Left renal cortex interstitium (tissue), 4 donors: ENCODE measurements at regions not wholly inside any gene's neighbourhood (a gene's known extent, or its start where the extent isn't known, plus 50 kb on each side); places are given as distances from the start of the nearest gene placed in this dataset.

ENCODE experiments used
- DNase-seq, 4 donors: peaks; one replicate each; pipeline ENCODE4 v3.0.0-alpha.2; 2013; ENCODE audit warnings: low read depth in 4 of 4, low spot score in 2 of 4, missing footprints in 1 of 4

DNA sequence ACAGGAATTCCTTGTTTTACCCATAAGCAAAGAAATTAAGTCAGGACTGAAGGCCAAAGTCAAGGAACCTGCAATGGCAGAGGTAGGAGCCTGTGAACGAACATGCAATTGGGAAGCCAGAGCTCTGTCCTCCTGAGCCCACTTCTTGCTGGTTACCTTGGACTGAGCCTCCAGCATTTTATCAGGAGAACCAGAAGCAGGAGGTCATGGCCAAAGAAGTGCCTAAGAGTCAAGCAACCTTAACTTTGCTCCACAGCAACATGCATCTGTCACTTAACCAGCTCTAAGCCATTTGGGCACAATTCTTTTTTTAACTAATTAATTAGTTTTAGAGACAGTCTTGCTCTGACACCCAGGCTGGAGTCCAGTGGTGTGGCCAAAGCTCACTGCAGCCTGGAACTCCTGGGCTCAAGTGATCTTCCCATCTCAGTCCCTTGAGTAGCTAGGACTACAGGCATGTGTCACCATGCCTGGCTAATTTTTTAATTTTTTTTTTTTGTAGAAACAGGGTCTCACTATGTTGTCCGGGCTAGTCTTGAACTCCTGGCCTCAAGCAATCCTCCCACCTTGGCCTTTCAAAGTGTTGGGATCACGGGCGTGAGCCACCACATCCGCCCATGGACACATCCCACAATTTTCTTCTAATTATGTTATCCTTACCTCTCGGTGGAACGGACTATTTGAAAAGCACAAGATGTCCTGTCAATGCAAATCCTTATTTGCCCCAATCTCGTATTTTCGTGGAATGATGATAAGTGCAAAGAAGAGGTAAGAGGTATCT, 334.2 kb downstream of the CD83 start:
- DNase-seq: no peak

DNA sequence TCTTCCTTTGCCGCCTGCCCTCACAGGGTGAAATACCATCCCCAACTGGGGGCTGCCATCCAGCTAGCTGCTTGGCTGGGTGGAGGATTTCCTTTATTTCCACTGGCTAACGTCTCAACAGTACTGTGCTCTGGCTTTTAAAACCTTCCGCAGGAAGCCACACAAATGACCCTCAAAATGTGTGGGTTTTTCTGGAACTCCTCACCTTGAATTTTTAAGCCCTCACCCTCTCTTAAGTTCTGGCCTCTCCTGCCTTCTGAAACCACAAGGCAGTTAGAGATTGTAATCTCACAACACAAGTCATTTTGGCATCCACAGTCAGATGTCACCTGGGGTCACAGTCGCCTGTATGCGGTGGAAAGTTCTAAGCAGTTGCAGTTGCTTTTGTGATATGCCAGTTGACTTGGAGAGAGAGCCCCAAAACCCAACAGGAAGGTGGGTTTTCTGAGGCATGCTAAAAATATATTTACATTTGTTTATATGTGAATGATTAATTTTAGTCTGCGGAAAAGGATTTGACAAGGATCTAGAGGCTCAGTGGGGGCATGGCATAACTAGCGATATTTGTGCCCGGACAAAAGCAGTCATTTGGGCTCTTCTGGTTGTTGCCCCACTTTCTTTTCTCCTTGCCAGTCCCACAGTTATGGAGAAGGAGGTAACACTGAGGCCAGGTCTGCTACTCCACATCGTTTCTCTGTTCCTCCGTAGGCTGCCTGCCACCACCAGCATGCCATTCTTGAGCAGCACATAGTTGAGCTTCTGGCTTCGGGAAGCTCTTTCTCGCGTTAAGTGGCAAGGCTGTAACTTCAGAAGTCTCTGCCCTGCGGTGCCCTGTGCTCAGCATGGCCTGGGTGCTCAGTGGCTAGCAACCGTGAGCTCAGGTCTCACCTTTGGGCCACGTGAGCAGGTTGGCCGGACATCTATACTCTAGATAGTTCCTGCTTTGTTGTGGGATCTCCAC, 335.3 kb downstream of the CD83 start:
- DNase-seq: no peak

GRCh38 chr6:14453712-14454472, 336.3 kb downstream of the CD83 start:
- no peak for DNase-seq

GRCh38 chr6:14454473-14454775, 336.9 kb downstream of the CD83 start:
- no peak for DNase-seq

GRCh38 chr6:14455427-14455826, 337.9 kb downstream of the CD83 start:
- no peak for DNase-seq

DNA sequence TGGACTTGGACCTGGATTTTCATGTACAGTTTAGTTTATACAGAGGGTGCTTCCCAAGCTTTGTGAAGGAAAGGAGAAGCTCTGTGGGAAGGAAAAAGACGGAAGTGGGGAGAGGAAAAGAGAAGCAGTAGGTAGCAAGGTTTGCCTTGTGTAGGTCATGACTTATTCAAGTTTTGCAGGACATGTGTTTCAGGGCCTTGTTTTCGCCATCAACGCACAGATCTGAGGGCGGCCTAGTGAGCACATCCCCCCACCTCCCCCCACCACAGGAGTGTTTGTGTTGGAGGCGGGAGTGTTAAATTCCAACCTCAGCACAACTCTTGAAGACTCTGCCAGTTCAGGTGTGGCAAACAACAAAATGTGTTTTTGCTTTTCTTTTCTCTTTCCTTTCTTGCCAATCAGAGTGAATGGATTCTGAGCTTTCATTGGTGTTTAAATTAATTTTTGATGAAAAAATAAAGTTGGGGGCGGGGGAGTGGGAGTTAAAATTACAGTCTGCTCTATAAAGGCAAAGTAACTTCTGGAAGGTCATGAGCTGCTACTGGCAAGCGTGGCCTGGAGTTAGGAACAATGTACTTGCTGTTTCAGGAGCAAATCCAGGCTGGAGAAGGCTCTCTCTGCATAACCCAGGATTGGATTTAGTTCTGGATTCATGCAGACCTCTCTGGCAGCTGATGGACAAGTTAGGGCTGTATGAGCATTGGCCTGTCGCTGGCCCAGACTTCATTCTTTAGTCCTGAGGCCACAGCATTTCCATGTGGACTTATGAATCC, 338.5 kb downstream of the CD83 start:
- no peak for DNase-seq

DNA sequence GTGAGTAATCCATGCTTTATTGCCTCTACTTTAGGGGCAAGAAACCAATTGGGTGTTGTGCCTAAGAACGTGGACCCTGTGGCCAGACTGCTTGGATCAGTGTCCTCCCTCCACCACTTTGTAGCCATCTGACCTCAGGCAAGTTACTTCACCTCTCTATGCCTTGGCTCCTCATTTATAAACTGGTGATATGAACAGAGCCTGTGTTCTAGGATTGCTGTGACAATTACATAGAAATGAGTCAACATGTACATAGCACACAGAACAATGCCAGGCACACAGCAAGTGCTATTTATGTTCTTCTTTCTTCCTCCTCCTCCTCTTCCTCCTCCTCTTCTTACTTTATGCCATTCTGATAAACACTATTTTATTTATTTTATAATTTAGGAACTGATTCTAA, 339.4 kb downstream of the CD83 start:
- no peak for DNase-seq

GRCh38 chr6:14458669-14459266, 341.2 kb downstream of the CD83 start:
- no peak for DNase-seq

GRCh38 chr6:14459315-14459714, 341.7 kb downstream of the CD83 start:
- no peak for DNase-seq

DNA sequence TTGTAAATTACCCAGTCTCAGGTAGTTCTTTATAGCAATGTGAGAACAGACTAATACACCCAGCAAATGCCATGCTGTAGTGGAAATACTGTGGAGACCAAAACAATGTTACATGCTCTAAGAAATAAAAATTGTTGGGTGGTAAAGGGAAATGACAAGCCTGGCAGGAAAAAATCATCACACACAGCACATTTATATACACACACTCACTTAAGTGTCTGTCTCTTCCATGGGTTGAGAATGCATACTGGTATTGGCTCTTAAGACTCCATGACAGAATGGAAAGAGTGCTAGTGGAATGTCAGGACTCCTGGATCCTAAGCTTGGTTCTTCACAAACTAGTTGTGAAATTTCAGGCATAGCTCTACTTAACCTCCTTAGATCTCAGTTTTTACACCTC, 343.0 kb downstream of the CD83 start:
- no peak for DNase-seq

DNA sequence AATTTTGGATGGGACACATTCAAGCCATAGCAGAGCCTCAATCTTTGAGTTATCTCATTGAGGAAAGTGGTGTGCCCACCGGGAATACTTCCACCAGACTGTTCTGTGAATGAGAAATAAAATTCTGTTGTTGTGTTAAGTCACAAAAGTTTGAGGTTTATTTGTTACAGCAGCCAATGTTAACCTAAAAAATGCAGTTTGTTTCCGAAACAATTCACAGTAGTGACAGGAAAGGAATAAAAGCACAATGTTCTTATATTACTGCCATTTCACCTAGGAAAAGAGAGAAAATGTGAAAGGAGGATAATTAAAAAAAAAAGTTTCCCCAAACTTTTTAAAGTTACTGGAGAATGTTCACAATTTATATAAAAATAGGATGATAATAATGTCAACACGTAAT, 344.6 kb downstream of the CD83 start:
- no peak for DNase-seq

- no peak for DNase-seq
These were observed 345.0 kb downstream of the CD83 start for GRCh38 chr6:14462566-14462965.

- no peak for DNase-seq
These were observed 345.5 kb downstream of the CD83 start for GRCh38 chr6:14463110-14463509.

DNA sequence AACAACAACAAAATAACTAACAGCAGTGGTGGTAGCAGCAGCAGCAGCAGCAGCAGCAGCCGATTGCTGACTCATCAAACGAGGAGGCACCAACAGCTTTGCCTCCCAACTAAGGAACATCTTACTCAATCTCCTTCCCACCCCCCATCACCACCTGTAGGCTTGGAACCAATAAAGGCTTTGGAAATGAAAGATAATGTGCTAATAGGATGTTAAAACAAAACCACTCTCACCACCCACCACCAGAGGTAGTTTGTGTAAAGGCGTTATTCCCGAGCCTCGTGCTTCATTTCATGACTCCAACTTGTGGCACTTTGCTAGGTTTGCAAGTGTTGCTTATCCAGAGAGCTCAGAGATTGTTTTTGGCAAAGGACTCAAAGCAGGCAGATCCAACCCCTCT, 346.5 kb downstream of the CD83 start:
- DNase-seq: no peak

DNA sequence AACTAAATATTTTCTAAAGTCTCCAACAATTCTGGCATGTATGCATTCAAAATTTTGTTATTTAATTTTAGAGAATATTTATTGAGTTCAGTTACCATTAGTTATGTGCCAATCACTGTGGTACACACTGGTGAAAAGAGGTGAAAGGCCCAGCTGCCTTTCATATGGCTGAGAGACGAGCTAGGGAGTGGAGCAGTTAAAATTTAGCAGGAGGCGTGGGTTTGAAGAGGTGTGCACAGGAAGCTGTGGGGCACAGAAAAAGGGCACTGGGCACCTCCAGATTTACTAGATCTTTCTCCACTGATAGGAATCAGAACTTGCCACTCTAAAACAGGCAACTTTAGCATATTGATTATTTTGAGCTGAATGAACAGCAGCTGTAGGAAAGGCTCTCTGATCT, 347.1 kb downstream of the CD83 start:
- no peak for DNase-seq

DNA sequence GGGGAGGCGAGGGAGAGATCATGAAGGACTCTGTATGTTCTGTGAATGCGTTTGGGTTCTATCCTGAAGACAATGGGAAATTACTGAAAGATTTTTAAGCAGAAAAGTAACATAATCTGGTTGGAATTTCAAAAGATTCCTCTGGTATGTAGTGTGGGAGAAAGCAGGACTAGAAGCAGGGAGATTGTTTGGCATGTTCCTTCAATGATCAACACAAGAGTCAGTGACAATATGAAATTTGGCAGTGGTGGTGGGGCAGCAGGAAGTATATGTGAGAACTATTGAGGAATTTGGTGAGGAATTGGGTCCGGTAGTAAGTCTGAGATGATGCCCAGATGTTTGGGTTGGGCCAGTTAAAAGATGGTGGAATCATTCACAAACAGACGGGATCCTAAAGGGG, 348.7 kb downstream of the CD83 start:
- no peak for DNase-seq

GRCh38 chr6:14467591-14467990, 350.0 kb downstream of the CD83 start:
- DNase-seq: no peak

DNA sequence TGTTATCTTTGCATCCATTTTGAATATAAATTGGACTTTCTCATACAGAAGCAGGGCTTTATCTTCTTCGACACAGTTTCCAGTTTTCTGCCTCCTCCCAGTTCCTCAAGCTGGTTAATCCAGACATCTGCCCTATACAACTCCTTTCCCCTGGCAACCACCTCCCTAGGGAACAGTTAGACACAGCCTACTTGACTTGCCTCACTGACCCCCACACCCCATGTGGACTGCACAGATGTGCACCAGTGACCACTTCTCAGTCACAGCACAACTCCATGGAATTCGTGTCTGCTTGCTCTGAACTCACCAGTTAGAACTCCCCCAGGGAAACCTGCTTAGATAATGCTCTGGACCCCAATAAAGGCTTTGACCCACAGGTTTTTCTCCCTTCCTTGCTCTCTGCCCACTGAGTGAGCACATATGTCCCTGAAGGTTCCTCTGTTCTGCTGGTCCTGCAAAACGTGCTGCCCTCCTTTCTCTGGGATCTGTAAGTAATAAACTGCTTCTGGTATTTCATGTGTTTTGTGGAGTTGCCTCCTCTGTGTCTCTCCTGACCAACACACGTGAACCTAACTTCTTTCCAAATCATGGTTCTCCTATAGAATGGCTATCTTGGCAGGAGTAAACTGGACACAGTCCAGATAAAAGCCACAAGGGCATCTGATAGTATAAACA, 351.2 kb downstream of the CD83 start:
- DNase-seq: no peak

DNA sequence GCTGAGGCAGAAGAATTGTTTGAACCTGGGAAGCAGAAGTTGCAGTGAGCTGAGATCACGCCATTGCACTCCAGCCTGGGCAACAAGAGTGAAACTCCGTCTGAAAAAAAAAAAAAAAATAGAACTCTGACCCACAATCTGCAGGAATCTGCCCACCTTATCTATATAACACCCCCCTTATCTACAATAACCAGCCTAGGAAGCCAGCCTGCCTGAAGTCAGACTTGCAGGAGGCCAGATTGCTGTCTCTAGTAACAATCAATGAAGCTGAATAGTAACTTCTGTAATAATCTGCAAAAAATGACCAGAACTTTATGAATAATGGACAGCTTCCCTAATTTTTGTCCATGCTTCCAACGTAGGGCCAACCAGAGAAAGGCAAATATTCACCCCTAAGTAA, 352.5 kb downstream of the CD83 start:
- no peak for DNase-seq

DNA sequence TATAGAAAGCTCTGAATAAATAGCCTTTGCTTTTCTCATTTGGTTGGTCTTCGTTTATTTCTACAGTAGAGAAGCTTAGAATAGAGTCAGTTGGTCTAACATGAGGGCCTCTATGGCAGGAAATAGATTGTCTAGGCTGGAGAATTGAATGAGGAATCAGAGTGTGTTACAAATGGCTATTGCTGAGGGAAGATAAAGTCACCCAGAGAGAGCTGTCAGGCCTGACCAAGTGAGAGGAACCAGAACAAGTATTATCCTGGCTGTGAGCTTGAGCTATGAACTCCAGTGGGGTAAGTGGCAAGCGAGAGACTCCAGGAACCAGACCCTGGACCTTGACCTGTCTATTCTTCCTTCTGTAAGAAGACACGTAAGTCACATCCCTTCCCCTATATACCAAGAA, 353.1 kb downstream of the CD83 start:
- no peak for DNase-seq
